WTC11 (cell line): ENCODE measurements at regions not wholly inside any gene's neighbourhood (a gene's known extent, or its start where the extent isn't known, plus 50 kb on each side); places are given as distances from the start of the nearest gene placed in this dataset.

Source experiments
- ATAC-seq: fragments of 200-7000 bp; cut with Tn5 transposase; 2 replicates; pipeline ENCODE4 v1.10.0; 2021; ENCODE audit warnings: mild to moderate bottlenecking, moderate library complexity
- CTCF ChIA-PET: fragments of 300-600 bp; sonication (Branson Sonifier 250); formaldehyde crosslinking; loops from one replicate; lab custom pipeline; 2021; ENCODE audit warnings: antibody characterized with exemption; lab: Charles Lee
- POLR2A ChIA-PET: fragments of 350-600 bp; sonication (Branson Sonifier 250); formaldehyde crosslinking; loops from one replicate; lab custom pipeline; 2021; ENCODE audit warnings: antibody characterized with exemption; lab: Charles Lee
- DNase-seq: peaks from one replicate; pipeline ENCODE4 v3.0.0; 2021; ENCODE audit warnings: low spot score
- H3K27ac Mint-ChIP-seq: 2 replicates; pipeline ENCODE4 v1.8.0; 2021; ENCODE audit warnings: mixed read lengths
- H3K27me3 Mint-ChIP-seq: 2 replicates; pipeline ENCODE4 v1.8.0; 2021; ENCODE audit warnings: low read depth, mild to moderate bottlenecking, moderate library complexity, mixed read lengths
- H3K36me3 Mint-ChIP-seq: 2 replicates; pipeline ENCODE4 v1.8.0; 2021; ENCODE audit warnings: mixed read lengths
- H3K4me1 Mint-ChIP-seq: 2 replicates; pipeline ENCODE4 v1.8.0; 2022; ENCODE audit warnings: mixed read lengths
- H3K4me3 Mint-ChIP-seq: 2 replicates; pipeline ENCODE4 v1.8.0; 2021; ENCODE audit warnings: mild to moderate bottlenecking, moderate library complexity, mixed read lengths
- H3K9me3 Mint-ChIP-seq: 2 replicates; pipeline ENCODE4 v1.8.0; 2021; ENCODE audit warnings: mixed read lengths
- AR ChIP-seq: fragments of 250-450 bp; sonication (Bioruptor Pico); IDR thresholded peaks from 2 replicates; pipeline ENCODE4 v1.9.0; 2021; ENCODE audit warnings: mild to moderate bottlenecking
- ARID4B ChIP-seq: sonication (generic); formaldehyde crosslinking; IDR thresholded peaks from 2 replicates; pipeline ENCODE4 v1.8.0; 2023; ENCODE audit warnings: missing genetic modification reagents, mild to moderate bottlenecking, borderline replicate concordance
- ATF1 ChIP-seq: sonication (generic); formaldehyde crosslinking; IDR thresholded peaks from 2 replicates; pipeline ENCODE4 v1.8.1; 2023; ENCODE audit warnings: mild to moderate bottlenecking, moderate library complexity, missing genetic modification reagents
- CBFB ChIP-seq: sonication (generic); formaldehyde crosslinking; IDR thresholded peaks from 2 replicates; pipeline ENCODE4 v1.8.1; 2022; ENCODE audit warnings: mild to moderate bottlenecking, low read depth, missing genetic modification reagents
- E2F1 ChIP-seq: sonication (generic); formaldehyde crosslinking; IDR thresholded peaks from 2 replicates; pipeline ENCODE4 v1.8.0; 2022; ENCODE audit warnings: mild to moderate bottlenecking, missing genetic modification reagents
- E2F4 ChIP-seq: sonication (generic); formaldehyde crosslinking; IDR thresholded peaks from 2 replicates; pipeline ENCODE4 v1.8.1; 2022; ENCODE audit warnings: low read depth, mild to moderate bottlenecking, moderate library complexity, missing genetic modification reagents, borderline replicate concordance
- EMX1 ChIP-seq: fragments of 250-450 bp; sonication (Bioruptor Pico); IDR thresholded peaks from 2 replicates; pipeline ENCODE4 v1.8.0; 2021; ENCODE audit warnings: mild to moderate bottlenecking
- ERG ChIP-seq: fragments of 250-450 bp; sonication (Bioruptor Pico); IDR thresholded peaks from 2 replicates; pipeline ENCODE4 v1.8.0; 2021; ENCODE audit warnings: mild to moderate bottlenecking
- FOXJ3 ChIP-seq: sonication (generic); formaldehyde crosslinking; IDR thresholded peaks from 2 replicates; pipeline ENCODE4 v1.9.0; 2021; ENCODE audit warnings: missing genetic modification reagents, mild to moderate bottlenecking, borderline replicate concordance
- FOXP4 ChIP-seq: sonication (generic); formaldehyde crosslinking; IDR thresholded peaks from 2 replicates; pipeline ENCODE4 v1.8.0; 2022; ENCODE audit warnings: mild to moderate bottlenecking, missing genetic modification reagents
- JUN ChIP-seq: sonication (generic); formaldehyde crosslinking; IDR thresholded peaks from 2 replicates; pipeline ENCODE4 v1.8.0; 2023; ENCODE audit warnings: mild to moderate bottlenecking, missing genetic modification reagents
- NR1H2 ChIP-seq: sonication (generic); formaldehyde crosslinking; IDR thresholded peaks from 2 replicates; pipeline ENCODE4 v1.9.0; 2021; ENCODE audit warnings: mild to moderate bottlenecking, moderate library complexity, missing genetic modification reagents
- OVOL2 ChIP-seq: fragments of 250-450 bp; sonication (Bioruptor Pico); IDR thresholded peaks from 2 replicates; pipeline ENCODE4 v1.9.0; 2021; ENCODE audit warnings: mild to moderate bottlenecking, borderline replicate concordance
- SMAD3 ChIP-seq: sonication (generic); formaldehyde crosslinking; IDR thresholded peaks from 2 replicates; pipeline ENCODE4 v1.8.0; 2022; ENCODE audit warnings: missing genetic modification reagents, mild to moderate bottlenecking, borderline replicate concordance
- SP1 ChIP-seq: sonication (generic); formaldehyde crosslinking; conservative IDR thresholded peaks from 2 replicates; pipeline ENCODE4 v1.8.1; 2022; ENCODE audit warnings: missing genetic modification reagents
- STAT6 ChIP-seq: sonication (generic); formaldehyde crosslinking; conservative IDR thresholded peaks from 2 replicates; pipeline ENCODE4 v1.8.1; 2023; ENCODE audit warnings: mild to moderate bottlenecking, low read depth, missing genetic modification reagents, moderate library complexity
- ZBTB21 ChIP-seq: sonication (generic); formaldehyde crosslinking; IDR thresholded peaks from 2 replicates; pipeline ENCODE4 v1.8.1; 2023; ENCODE audit warnings: mild to moderate bottlenecking, missing genetic modification reagents, borderline replicate concordance
- ZNF423 ChIP-seq: fragments of 250-450 bp; sonication (Bioruptor Pico); IDR thresholded peaks from 2 replicates; pipeline ENCODE4 v2.1.2; 2022; ENCODE audit warnings: mild to moderate bottlenecking, moderate library complexity
- ZNF512 ChIP-seq: sonication (generic); formaldehyde crosslinking; IDR thresholded peaks from 2 replicates; pipeline ENCODE4 v1.8.1; 2022; ENCODE audit warnings: missing genetic modification reagents, borderline replicate concordance
- ZNF671 ChIP-seq: fragments of 250-450 bp; sonication (Bioruptor Pico); IDR thresholded peaks from 2 replicates; pipeline ENCODE4 v1.8.0; 2021; ENCODE audit warnings: mild to moderate bottlenecking

- no peak for TF ChIP-seq STAT6 (CRISPR knock-in tag)
- no peak for TF ChIP-seq ATF1 (CRISPR knock-in tag)
- no peak for TF ChIP-seq E2F1 (CRISPR knock-in tag)
- TF ChIP-seq FOXP4 (CRISPR knock-in tag): no peak
- no peak for TF ChIP-seq FOXJ3
- TF ChIP-seq ERG (CRISPR knock-in tag): no peak
- no peak for TF ChIP-seq SMAD3 (CRISPR knock-in tag)
- no peak for TF ChIP-seq ZNF423 (CRISPR knock-in tag)
- no peak for TF ChIP-seq NR1H2 (CRISPR knock-in tag)
- TF ChIP-seq ARID4B: no peak
Observed at GRCh38 chr6:10235344-10235743, 179.5 kb downstream of the TFAP2A start (continued).

- DNase-seq: no peak
- no peaks in the 10 kb centered on the region for H3K27me3 Mint-ChIP-seq
- no peaks in the 10 kb centered on the region for H3K4me1 Mint-ChIP-seq
- peaks cover 20% of the 10 kb centered on the region for H3K9me3 Mint-ChIP-seq
- H3K4me3 Mint-ChIP-seq: no peak overlapping the region
- CTCF ChIA-PET: no interaction called here
- H3K27ac Mint-ChIP-seq: no peak overlapping the region
- POLR2A ChIA-PET: no interaction called here
- no peak for ATAC-seq
- peaks cover 10% of the 10 kb centered on the region for H3K36me3 Mint-ChIP-seq
- TF ChIP-seq SP1 (no peak), CBFB (CRISPR knock-in tag) (no peak), JUN (no peak), ZBTB21 (no peak), ZNF512 (CRISPR knock-in tag) (no peak), OVOL2 (CRISPR knock-in tag) (no peak), EMX1 (CRISPR knock-in tag) (no peak), AR (CRISPR knock-in tag) (no peak), E2F4 (CRISPR knock-in tag) (no peak), ZNF671 (CRISPR knock-in tag) (no peak)
Observed at GRCh38 chr6:10230531-10230930, 184.3 kb downstream of the TFAP2A start.
